Gastrocnemius medialis (tissue), 4 donors: ENCODE measurements at regions not wholly inside any gene's neighbourhood (a gene's known extent, or its start where the extent isn't known, plus 50 kb on each side); places are given as distances from the start of the nearest gene placed in this dataset.

ENCODE experiments used
- ATAC-seq, 2 donors: fragments of 150-250 bp; one replicate each; pipeline ENCODE4 v1.9.1; 2016
- DNase-seq, 2 donors: peaks; one replicate each; pipeline ENCODE4 v3.0.0-alpha.2; 2019
- H3K27ac ChIP-seq, 4 donors: fragments of 200-600 bp; sonication (generic); 1 replicate in 1 of 4; 2 replicates in 3 of 4; pipeline ENCODE4 v1.5.1; 2016 to 2018; ENCODE audit warnings: mild to moderate bottlenecking in 2 of 4, moderate library complexity in 1 of 4
- H3K27me3 ChIP-seq, 3 donors: fragments of 200-600 bp; sonication (generic) in 2 of 3; 1 replicate in 1 of 3; 2 replicates in 2 of 3; pipeline versions ENCODE4 v1.5.1 to v1.6.0; 2016 to 2019; ENCODE audit warnings: mild to moderate bottlenecking in 1 of 3, moderate library complexity in 1 of 3
- H3K36me3 ChIP-seq, 2 donors: fragments of 200-600 bp; sonication (generic) in 1 of 2; one replicate each; pipeline ENCODE4 v1.5.1; 2017 to 2018
- H3K4me1 ChIP-seq, 2 donors: fragments of 200-600 bp; sonication (generic) in 1 of 2; one replicate each; pipeline ENCODE4 v1.5.1; 2016 to 2017; ENCODE audit warnings: mild to moderate bottlenecking in 2 of 2
- H3K4me3 ChIP-seq, 4 donors: fragments of 200-600 bp; sonication (generic) in 3 of 4; 1 replicate in 1 of 4; 2 replicates in 3 of 4; pipeline ENCODE4 v1.5.1; 2016 to 2019; ENCODE audit warnings: mild to moderate bottlenecking in 2 of 4
- H3K9me3 ChIP-seq, 3 donors: fragments of 200-600 bp; sonication (generic) in 2 of 3; 1 replicate in 1 of 3; 2 replicates in 2 of 3; pipeline ENCODE4 v1.5.1; 2016 to 2019
- POLR2A ChIP-seq, 2 donors: fragments of 450-650 bp; IDR thresholded peaks; one replicate each; pipeline ENCODE4 v1.6.1; 2017; ENCODE audit warnings: antibody characterized with exemption in 2 of 2, mild to moderate bottlenecking in 2 of 2, moderate library complexity in 2 of 2
- in situ Hi-C, 4 donors: fragments of 200-750 bp; cut with MboI; loops; one replicate each; pipeline versions ENCODE4 v1.15.0 to v1.8.0; 2017; ENCODE audit warnings: low sequenced_read_pairs in 4 of 4
- intact Hi-C: fragments of 100-400 bp; cut with DNase I; formaldehyde crosslinking; loops from one replicate; pipeline ENCODE4 v1.15.1; 2023; ENCODE audit warnings: low total_unique reads
- TF ChIP-seq, protein P1 (sequence below), 5 experiments: fragments of 450-650 bp in 3 of 5; fragments of 200-600 bp in 2 of 5; sonication (generic) in 2 of 5; IDR thresholded peaks in 4 of 5; conservative IDR thresholded peaks in 1 of 5; 1 replicate in 4 of 5; 2 replicates in 1 of 5; pipeline ENCODE4 v1.5.1; 2016 to 2019; ENCODE audit warnings: antibody characterized with exemption in 5 of 5, mild to moderate bottlenecking in 3 of 5, moderate library complexity in 3 of 5

DNA sequence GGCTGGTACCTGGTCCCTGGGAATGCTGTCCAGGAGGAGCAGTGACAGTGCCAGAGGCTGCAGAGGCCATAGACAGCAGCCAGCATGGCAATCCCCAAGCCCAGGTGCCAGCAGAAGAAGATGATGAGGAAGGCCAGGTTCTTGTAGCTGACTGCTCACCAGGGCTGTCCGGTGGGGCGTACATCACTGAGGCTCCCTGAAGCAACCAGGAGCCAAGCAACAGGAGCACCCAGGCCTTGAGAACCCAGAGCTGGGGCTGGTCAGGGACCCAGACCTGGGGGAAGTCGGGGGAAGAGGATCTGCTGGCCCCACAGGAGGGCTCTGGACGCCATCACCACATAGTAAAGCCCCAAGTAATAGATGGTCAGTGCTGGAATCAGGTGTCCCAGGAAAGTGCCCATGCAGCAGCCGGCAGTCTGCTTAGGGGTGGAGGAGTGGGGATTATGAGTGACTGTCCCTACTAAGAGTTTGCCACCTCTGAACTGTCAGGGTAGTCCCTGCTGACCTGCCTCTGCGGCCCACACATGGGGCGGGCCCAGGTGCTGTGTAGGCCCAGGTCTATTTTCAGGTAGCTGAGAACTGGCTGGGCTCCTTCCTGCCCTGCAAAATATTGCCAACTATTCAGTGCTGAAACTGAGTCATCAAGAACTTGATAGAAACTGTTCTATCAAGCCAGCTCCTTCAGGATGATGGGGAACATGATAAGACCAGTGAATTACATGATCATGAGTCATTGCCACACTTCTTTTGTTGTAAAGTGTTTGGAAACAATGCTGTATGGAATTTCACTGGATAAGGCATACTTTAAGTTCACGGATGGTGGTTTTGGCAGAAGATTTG is 68.7 kb downstream of the CHRD start:
- no peak for DNase-seq
- Histone ChIP-seq H3K9me3 (no peaks in the 10 kb centered on the region), H3K36me3 (no peaks in the 10 kb centered on the region), H3K27ac (peak overlapping the region in 1 of 4 donors; percentile 46), H3K4me1 (no peaks in the 10 kb centered on the region), H3K27me3 (peaks cover 0 to 3% (median 0%) of the 10 kb centered on the region in 3 donors), H3K4me3 (no peak overlapping the region)
- TF ChIP-seq POLR2A (IDR thresholded peaks at IDR 0.05): no peak
- TF ChIP-seq, protein P1, sequence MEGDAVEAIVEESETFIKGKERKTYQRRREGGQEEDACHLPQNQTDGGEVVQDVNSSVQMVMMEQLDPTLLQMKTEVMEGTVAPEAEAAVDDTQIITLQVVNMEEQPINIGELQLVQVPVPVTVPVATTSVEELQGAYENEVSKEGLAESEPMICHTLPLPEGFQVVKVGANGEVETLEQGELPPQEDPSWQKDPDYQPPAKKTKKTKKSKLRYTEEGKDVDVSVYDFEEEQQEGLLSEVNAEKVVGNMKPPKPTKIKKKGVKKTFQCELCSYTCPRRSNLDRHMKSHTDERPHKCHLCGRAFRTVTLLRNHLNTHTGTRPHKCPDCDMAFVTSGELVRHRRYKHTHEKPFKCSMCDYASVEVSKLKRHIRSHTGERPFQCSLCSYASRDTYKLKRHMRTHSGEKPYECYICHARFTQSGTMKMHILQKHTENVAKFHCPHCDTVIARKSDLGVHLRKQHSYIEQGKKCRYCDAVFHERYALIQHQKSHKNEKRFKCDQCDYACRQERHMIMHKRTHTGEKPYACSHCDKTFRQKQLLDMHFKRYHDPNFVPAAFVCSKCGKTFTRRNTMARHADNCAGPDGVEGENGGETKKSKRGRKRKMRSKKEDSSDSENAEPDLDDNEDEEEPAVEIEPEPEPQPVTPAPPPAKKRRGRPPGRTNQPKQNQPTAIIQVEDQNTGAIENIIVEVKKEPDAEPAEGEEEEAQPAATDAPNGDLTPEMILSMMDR (IDR thresholded peaks at IDR 0.05 in 4 of 5, conservative IDR thresholded peaks at IDR 0.05 in 1 of 5): no peak
- intact Hi-C loops (no loop called here), in situ Hi-C loops (no loop called here)
- ATAC-seq: peak; percentile 46 to 62

DNA sequence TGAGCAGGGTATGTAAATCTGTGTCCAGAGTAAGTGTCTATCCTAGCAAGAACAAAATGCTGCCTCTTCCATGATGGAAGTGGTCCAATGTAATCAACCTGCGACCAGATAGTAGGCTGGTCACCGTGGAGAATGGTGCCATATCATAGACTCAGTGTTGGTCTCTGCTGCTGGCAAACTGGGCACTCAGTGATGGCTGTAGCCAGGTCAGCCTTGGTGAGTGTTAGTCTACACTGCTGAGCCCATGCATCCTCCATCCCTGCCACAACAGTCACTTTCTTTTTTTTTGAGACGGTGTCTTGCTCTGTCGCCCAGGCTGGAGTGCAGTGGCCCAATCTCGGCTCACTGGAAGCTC is 69.3 kb downstream of the CHRD start:
- TF ChIP-seq, protein P1 (IDR thresholded peaks at IDR 0.05 in 4 of 5, conservative IDR thresholded peaks at IDR 0.05 in 1 of 5): no peak
- no peak for TF ChIP-seq POLR2A (IDR thresholded peaks at IDR 0.05)
- peaks cover 0 to 3% (median 0%) of the 10 kb centered on the region in 3 donors for H3K27me3 ChIP-seq
- ATAC-seq: no peak
- in situ Hi-C loops (no loop called here), intact Hi-C loops (no loop called here)
- no peak for DNase-seq
- H3K4me1 ChIP-seq: no peaks in the 10 kb centered on the region
- H3K4me3 ChIP-seq: no peak overlapping the region
- no peaks in the 10 kb centered on the region for H3K9me3 ChIP-seq
- peak overlapping the region in 1 of 4 donors; percentile 46 for H3K27ac ChIP-seq
- H3K36me3 ChIP-seq: no peaks in the 10 kb centered on the region

DNA sequence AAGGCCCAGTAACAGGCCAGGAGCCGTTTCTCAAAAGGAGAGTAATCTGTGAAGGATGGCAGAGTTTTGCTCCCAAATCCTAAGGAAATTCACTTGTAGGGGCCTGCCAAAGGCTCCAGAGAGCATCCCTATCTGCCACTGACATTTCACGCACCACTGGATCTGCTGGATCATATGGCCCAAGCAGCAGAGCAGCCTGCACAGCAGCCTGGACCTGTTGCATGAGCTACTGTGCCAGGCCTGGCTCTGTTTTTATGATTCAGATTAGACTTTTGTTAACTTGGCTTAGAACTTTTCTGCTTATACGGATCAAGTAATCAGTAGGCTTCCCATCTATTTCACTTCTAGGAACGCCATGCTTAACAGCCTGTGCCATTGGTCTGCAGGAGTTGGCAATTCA is 70.7 kb downstream of the CHRD start:
- intact Hi-C loops (no loop called here), in situ Hi-C loops (no loop called here)
- no peaks in the 10 kb centered on the region for H3K36me3 ChIP-seq
- no peak overlapping the region for H3K27ac ChIP-seq
- DNase-seq (no peak), ATAC-seq (no peak)
- peaks cover 0 to 3% (median 0%) of the 10 kb centered on the region in 3 donors for H3K27me3 ChIP-seq
- H3K9me3 ChIP-seq: no peaks in the 10 kb centered on the region
- TF ChIP-seq POLR2A (IDR thresholded peaks at IDR 0.05): no peak
- TF ChIP-seq, protein P1 (IDR thresholded peaks at IDR 0.05 in 4 of 5, conservative IDR thresholded peaks at IDR 0.05 in 1 of 5): no peak
- no peaks in the 10 kb centered on the region for H3K4me1 ChIP-seq
- no peak overlapping the region for H3K4me3 ChIP-seq

DNA sequence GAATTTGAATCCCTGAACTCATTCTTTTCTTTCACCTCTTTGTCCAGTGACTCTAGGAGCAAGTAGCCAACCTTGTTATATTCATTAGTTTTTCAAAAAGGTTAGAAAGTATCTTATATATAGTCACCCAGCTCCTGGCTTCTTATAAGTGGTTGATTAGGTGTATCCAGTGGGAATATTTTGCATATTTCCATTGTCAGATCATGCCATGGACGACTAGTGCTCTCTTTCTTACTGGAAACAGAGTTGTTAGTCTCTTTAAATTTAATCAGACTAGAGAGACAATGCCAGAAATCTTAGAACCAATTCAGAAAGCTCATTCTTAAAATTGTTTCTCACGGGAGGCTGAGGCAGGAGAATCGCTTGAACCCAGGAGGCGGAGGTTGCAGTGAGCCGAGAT is 73.4 kb downstream of the CHRD start:
- no peak for TF ChIP-seq POLR2A (IDR thresholded peaks at IDR 0.05)
- TF ChIP-seq, protein P1 (IDR thresholded peaks at IDR 0.05 in 4 of 5, conservative IDR thresholded peaks at IDR 0.05 in 1 of 5): no peak
- no peaks in the 10 kb centered on the region for H3K36me3 ChIP-seq
- DNase-seq (no peak), ATAC-seq (no peak)
- intact Hi-C loops: no loop called here
- H3K4me3 ChIP-seq: no peak overlapping the region
- no peak overlapping the region for H3K27ac ChIP-seq
- in situ Hi-C loops: no loop called here
- no peaks in the 10 kb centered on the region for H3K4me1 ChIP-seq
- no peaks in the 10 kb centered on the region for H3K27me3 ChIP-seq
- no peaks in the 10 kb centered on the region for H3K9me3 ChIP-seq
